ENCODE measurements at regions not wholly inside any gene's neighbourhood (a gene's known extent, or its start where the extent isn't known, plus 50 kb on each side); places are given as distances from the start of the nearest gene placed in this dataset.

- TF ChIP-seq POLR2A (IDR thresholded peaks at IDR 0.05): no peak
- TF ChIP-seq, protein P1, sequence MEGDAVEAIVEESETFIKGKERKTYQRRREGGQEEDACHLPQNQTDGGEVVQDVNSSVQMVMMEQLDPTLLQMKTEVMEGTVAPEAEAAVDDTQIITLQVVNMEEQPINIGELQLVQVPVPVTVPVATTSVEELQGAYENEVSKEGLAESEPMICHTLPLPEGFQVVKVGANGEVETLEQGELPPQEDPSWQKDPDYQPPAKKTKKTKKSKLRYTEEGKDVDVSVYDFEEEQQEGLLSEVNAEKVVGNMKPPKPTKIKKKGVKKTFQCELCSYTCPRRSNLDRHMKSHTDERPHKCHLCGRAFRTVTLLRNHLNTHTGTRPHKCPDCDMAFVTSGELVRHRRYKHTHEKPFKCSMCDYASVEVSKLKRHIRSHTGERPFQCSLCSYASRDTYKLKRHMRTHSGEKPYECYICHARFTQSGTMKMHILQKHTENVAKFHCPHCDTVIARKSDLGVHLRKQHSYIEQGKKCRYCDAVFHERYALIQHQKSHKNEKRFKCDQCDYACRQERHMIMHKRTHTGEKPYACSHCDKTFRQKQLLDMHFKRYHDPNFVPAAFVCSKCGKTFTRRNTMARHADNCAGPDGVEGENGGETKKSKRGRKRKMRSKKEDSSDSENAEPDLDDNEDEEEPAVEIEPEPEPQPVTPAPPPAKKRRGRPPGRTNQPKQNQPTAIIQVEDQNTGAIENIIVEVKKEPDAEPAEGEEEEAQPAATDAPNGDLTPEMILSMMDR (IDR thresholded peaks at IDR 0.05): no peak
- no peak for TF ChIP-seq POLR2AphosphoS5 (IDR thresholded peaks at IDR 0.05)
These were observed 125.6 kb upstream of the NRIP1 start for GRCh38 chr21:15190412-15190811.
